ENCODE measurements at regions not wholly inside any gene's neighbourhood (a gene's known extent, or its start where the extent isn't known, plus 50 kb on each side); places are given as distances from the start of the nearest gene placed in this dataset.
"Not testable (repeated sequence)": the region's sequence is repeated elsewhere in the genome, so short reads cannot be mapped to it uniquely, and the experiment has no call there.

DNA sequence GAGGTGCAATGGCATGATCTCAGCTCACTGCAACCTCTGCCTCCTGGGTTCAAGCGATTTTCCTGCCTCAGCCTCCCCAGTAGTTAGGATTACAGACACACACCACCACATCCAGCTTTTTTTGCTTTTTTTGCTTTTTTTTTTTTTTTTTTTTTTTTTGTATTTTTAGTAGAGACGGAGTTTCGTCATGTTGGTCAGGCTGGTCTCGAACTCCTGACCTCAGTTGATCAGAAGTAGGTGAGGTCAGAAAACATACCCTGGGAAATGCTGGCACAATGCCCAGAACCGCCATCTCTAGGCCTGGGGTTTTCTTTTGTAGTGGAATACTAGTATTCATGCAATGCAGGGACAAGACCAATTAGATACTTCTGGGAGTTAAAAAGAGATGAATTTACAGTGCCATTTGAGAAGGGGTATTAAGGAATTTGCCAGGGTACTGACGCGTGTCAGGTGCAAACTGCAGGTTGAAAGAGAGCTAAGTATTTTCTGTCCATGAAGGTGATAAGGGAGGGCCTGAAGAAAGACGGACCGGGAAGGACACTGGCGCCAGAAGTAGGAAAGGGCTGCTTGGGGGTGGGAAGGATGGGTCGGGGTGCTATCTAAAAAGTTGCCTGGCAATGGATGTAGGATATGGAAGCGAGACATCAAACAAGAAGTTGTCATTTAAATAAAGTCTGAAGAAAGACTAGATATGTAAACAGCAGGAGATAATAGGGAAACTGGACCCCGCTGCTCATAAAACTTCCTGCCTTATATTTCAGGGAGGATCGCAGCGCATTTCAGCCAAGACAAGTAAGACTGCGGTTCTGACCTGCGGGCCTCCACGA lies 95.8 kb downstream of the PPIAL4G start:
- not testable (repeated sequence) for DNase-seq (ENCODE audit: low read depth, low spot score); H3K4me3 ChIP-seq (ENCODE audit: low read length)

DNA sequence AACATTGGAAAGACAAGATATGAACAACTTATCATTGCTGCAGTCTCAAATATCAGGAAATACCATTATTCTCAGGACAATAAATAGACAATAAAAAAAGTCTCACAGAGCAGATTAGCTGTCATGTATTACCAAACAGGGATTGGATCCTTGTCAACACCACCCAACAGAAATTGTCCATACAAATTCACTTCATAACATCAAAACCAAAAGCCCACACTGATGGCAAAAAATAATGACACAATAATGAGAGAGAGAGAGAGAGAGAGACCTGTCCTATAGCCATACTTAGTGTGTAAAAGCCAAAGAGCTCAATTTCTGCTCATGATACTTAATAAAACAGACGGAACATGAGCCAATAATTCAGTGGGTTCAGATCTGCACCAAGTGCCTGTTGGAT lies 96.5 kb downstream of the PPIAL4G start:
- H3K4me3 ChIP-seq (ENCODE audit: low read length): no peak overlapping the region
- DNase-seq (ENCODE audit: low read depth, low spot score): no peak

GRCh38 chr1:148386031-148386398 lies 97.1 kb downstream of the PPIAL4G start:
- DNase-seq (ENCODE audit: low read depth, low spot score); H3K4me3 ChIP-seq (ENCODE audit: low read length): not testable (repeated sequence)

DNA sequence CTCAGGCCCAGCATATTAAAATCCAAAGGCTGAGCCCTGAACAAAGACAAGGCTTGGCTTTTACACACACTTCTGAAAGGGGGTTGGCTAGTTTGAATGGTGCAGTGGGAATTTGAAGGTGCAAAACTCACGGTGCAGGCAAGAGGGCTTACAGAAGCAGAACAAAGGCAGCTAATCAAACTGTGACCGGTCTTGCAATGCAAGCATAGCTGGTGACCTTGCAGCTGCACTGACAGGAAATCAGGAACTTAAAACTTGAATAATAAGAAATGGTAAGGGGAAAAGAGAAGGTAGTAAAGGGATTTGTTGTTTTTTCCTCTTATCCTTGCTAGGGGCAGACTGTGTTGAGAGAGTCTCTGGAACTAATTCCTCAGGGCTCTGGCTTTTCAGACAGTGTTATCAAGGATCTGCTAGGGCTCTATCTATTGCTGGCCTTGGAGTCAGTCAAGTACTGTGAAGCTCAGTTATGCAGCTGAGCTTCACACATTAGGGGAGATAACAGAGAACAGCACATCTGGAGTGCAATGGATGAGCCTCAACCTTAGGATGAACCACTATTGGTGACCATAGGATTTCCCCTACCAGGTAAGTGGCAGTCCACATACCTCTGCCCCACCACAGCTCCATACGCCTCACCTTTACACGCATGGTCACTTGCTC lies 97.6 kb downstream of the PPIAL4G start:
- DNase-seq (ENCODE audit: low read depth, low spot score): no peak
- no peak overlapping the region for H3K4me3 ChIP-seq (ENCODE audit: low read length)

DNA sequence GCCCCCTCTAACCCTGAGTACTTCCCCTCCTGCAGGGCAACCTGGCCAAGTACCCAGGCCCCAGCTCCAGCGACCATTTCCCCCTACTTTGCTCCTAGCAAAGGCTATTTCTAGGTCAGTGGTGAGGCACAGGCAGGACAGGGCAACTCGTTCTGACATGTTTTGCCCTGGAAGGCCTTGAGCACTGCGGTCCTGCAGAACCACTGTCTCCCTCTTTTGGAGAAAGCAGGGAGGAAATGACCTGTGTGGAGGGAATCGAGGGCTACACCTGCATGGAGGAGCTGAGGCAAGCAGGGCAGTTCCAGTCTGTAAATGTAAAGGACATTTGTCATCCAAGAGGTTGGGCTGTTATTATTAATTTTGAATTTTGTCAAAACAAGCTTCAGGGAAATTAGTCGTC lies 99.1 kb downstream of the PPIAL4G start:
- DNase-seq (ENCODE audit: low read depth, low spot score): no peak
- no peak overlapping the region for H3K4me3 ChIP-seq (ENCODE audit: low read length)

DNA sequence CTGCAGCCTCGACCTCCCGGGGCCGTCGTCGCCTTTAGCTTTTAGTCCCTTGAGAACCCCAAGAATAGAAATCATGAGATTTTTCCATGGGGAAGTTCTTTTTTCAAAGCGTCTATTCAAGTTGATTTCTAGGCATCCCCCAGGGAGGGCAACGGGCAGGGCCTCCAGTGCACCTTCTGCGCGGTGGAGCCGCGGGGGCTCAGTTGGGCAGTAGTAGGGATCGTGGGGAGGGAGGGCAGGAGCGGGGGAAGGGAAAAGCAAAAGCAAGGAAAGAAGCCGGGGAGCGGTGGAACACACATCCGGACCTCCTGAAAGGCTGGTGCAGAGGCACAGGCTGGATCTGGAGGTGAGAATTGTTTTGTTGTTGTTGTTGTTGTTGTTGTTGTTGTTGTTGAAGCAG lies 103.4 kb downstream of the PPIAL4G start:
- H3K4me3 ChIP-seq (ENCODE audit: low read length): no peak overlapping the region
- no peak for DNase-seq (ENCODE audit: low read depth, low spot score)

GRCh38 chr1:148379170-148379500 lies 104.0 kb downstream of the PPIAL4G start:
- no peak for DNase-seq (ENCODE audit: low read depth, low spot score)

GRCh38 chr1:148377992-148378391 lies 105.1 kb downstream of the PPIAL4G start:
- H3K4me3 ChIP-seq (ENCODE audit: low read length); DNase-seq (ENCODE audit: low read depth, low spot score): not testable (repeated sequence)

More at GRCh38 chr1:148379170-148379500, 104.0 kb downstream of the PPIAL4G start:
- H3K4me3 ChIP-seq (ENCODE audit: low read length): no peak overlapping the region

GRCh38 chr1:148377045-148377444 lies 106.1 kb downstream of the PPIAL4G start:
- DNase-seq (ENCODE audit: low read depth, low spot score); H3K4me3 ChIP-seq (ENCODE audit: low read length): not testable (repeated sequence)

- H3K4me3 ChIP-seq (ENCODE audit: low read length): no peak overlapping the region
- no peak for DNase-seq (ENCODE audit: low read depth, low spot score)
Measured at GRCh38 chr1:148374101-148374500, 109.0 kb downstream of the PPIAL4G start.

GRCh38 chr1:148373192-148373925 lies 109.7 kb downstream of the PPIAL4G start:
- DNase-seq (ENCODE audit: low read depth, low spot score): peak; percentile 47
- H3K4me3 ChIP-seq (ENCODE audit: low read length): no peak overlapping the region

DNA sequence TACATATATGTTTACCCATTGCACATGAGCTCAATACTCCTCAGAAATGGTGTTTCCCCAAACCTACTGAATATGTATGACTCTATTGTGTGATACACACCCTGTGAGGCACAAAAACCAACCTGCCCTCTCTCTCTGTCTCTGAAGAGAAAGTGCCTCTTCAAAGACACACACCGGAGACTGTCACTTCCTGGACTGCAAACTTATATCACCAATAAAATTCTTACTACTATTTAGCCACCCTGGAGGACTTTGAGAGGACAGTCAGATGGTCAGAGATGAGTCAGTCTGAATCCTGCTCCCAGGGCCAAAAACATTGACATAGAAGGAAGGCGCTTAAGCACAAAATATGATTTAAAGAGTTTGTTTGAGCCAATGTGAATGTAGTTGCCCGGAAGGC lies 110.4 kb downstream of the PPIAL4G start:
- H3K4me3 ChIP-seq (ENCODE audit: low read length): no peak overlapping the region
- DNase-seq (ENCODE audit: low read depth, low spot score): peak; percentile 35

DNA sequence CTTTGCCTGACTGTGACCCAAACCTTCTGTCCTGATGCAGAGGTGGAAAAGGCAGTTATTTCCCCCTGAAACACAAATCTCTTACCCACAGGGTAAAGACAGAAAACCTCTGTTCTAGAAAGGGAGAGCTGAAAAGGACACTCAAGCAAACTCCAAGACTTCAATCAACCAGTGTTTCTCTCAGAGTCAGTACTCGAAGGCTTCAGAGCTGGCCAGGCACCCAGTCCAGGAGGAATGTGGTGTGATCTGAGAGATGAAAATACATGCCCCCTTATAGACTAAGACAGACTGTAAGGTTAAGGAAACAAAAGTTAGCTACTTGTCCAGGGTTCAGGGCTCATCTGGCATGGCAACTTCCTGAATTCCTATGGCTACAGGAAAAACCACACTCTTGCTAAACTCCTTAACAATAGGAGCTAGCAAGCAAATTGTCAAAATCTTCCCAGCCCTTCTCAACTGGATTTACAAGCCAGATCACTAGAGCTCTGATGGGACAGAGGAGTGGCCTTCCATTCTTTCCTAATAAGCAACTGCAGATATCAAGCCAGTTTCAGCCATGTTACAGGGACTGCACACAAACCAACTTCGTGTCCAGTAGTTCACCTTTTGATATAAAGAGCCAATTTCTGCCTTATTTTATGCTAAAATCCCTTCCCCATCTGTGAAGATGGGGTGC lies 110.9 kb downstream of the PPIAL4G start:
- not testable (repeated sequence) for DNase-seq (ENCODE audit: low read depth, low spot score); H3K4me3 ChIP-seq (ENCODE audit: low read length)

DNA sequence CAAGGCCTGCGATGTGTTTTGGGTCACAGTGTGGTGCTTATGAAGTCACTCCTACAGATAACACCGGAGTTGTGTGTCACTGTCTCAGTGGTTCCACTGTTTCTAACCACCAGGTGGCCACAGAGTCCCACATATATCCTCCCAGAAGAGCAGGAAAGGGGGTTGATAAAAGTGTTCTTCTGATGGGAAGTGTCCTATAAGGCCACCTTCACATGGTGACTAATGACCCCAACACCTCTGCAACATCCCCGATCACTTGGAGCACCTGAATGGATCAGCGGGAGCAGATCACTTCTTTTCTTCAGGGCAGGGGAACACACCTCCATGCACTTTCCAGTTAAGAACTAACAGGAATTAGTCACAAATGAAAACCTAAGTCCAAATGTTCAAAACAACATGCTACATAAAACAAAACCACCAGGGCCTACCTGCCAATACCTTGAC lies 111.5 kb downstream of the PPIAL4G start:
- not testable (repeated sequence) for H3K4me3 ChIP-seq (ENCODE audit: low read length)
- peak; percentile 76 for DNase-seq (ENCODE audit: low read depth, low spot score)

DNA sequence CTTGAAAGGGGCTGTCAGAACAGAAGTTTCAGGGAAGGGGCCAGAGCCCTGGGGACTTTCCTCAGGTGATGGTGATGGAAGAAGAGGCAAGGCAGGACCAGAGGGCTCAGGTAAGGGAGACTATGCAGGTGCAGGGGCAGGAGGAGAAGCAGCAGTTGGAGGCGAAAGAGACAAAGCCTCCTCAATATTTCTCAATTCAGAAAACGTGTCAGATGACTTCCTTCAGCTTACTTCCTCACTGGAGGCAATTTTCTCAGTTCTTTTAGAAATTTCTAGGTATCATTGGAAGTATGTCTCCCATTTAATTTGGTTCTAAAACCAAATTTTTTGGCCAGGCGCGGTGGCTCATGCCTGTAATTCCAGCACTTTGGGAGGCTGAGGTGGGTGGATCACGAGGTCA lies 112.4 kb downstream of the PPIAL4G start:
- not testable (repeated sequence) for DNase-seq (ENCODE audit: low read depth, low spot score)

DNA sequence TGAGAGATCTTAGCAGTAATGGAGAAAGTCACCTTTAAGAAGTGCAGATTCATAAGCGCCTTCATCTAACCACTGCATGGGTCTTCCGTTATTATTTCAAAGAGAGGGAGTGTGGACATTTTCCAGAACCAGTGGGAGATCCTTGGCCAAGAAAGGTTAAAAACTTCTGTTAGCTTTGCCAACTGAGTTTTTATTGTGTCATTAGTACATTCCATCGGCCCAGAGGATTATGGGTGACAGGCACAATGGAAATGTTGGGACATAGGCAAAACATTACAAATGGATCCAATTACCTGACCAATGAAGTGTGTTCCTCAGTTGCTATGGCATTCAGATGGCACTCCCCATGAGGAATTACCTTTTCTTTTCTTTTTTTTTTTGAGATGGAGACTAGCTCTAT lies 115.5 kb downstream of the PPIAL4G start:
- no peak for DNase-seq (ENCODE audit: low read depth, low spot score)

More for the DNA sequence above, 112.4 kb downstream of the PPIAL4G start:
- not testable (repeated sequence) for H3K4me3 ChIP-seq (ENCODE audit: low read length)

GRCh38 chr1:148366136-148366753 lies 116.9 kb downstream of the PPIAL4G start:
- DNase-seq (ENCODE audit: low read depth, low spot score): not testable (repeated sequence)

More for the DNA sequence above, 115.5 kb downstream of the PPIAL4G start:
- H3K4me3 ChIP-seq (ENCODE audit: low read length): no peak overlapping the region

GRCh38 chr1:148365151-148365550 lies 118.0 kb downstream of the PPIAL4G start:
- not testable (repeated sequence) for DNase-seq (ENCODE audit: low read depth, low spot score); H3K4me3 ChIP-seq (ENCODE audit: low read length)

More at GRCh38 chr1:148366136-148366753, 116.9 kb downstream of the PPIAL4G start:
- H3K4me3 ChIP-seq (ENCODE audit: low read length): not testable (repeated sequence)

GRCh38 chr1:148363979-148364378 lies 119.1 kb downstream of the PPIAL4G start:
- H3K4me3 ChIP-seq (ENCODE audit: low read length); DNase-seq (ENCODE audit: low read depth, low spot score): not testable (repeated sequence)

All from Jurkat, Clone E6-1 (cell line).